VCaP (cell line): ENCODE measurements at regions not wholly inside any gene's neighbourhood (a gene's known extent, or its start where the extent isn't known, plus 50 kb on each side); places are given as distances from the start of the nearest gene placed in this dataset.
"Not testable (repeated sequence)": the region's sequence is repeated elsewhere in the genome, so short reads cannot be mapped to it uniquely, and the experiment has no call there.

ENCODE experiments used
- H3K27ac ChIP-seq: fragments of 450-650 bp; 2 replicates; pipeline ENCODE4 v1.5.1; 2017
- CTCF ChIP-seq: fragments of 450-650 bp; conservative IDR thresholded peaks from 2 replicates; pipeline ENCODE4 v1.5.1; 2017; ENCODE audit warnings: mild to moderate bottlenecking, moderate library complexity

GRCh38 chr3:78257951-78258530, 1218.1 kb downstream of the ROBO2 start:
- TF ChIP-seq CTCF: no peak
- H3K27ac ChIP-seq: no peak overlapping the region

- H3K27ac ChIP-seq: no peak overlapping the region
- no peak for TF ChIP-seq CTCF
These were observed 1218.9 kb downstream of the ROBO2 start for GRCh38 chr3:78258798-78259197.

GRCh38 chr3:78260388-78260787, 1220.5 kb downstream of the ROBO2 start:
- no peak overlapping the region for H3K27ac ChIP-seq
- TF ChIP-seq CTCF: no peak

- H3K27ac ChIP-seq: not testable (repeated sequence)
These were observed 1226.7 kb downstream of the ROBO2 start for GRCh38 chr3:78266550-78266949.

GRCh38 chr3:78267235-78267634, 1227.3 kb downstream of the ROBO2 start:
- TF ChIP-seq CTCF: no peak
- no peak overlapping the region for H3K27ac ChIP-seq

- H3K27ac ChIP-seq: no peak overlapping the region
- no peak for TF ChIP-seq CTCF
These were observed 1228.2 kb downstream of the ROBO2 start for GRCh38 chr3:78268087-78268486.

- H3K27ac ChIP-seq: no peak overlapping the region
- no peak for TF ChIP-seq CTCF
These were observed 1229.1 kb downstream of the ROBO2 start for GRCh38 chr3:78268716-78269668.

GRCh38 chr3:78273326-78273725, 1233.4 kb downstream of the ROBO2 start:
- no peak overlapping the region for H3K27ac ChIP-seq
- TF ChIP-seq CTCF: no peak
